Fibroblast of pulmonary artery (primary cell): ENCODE measurements at regions not wholly inside any gene's neighbourhood (a gene's known extent, or its start where the extent isn't known, plus 50 kb on each side); places are given as distances from the start of the nearest gene placed in this dataset.

Experiments
- DNase-seq: peaks from one replicate; pipeline ENCODE4 v3.0.0-alpha.2; 2010; ENCODE audit warnings: low read depth
- H3K4me3 ChIP-seq: replicated peaks from 2 replicates; pipeline ENCODE4 v1.5.1; 2011; ENCODE audit warnings: low read depth, mild to moderate bottlenecking, control low read depth, low read length, moderate library complexity
- CTCF ChIP-seq: IDR thresholded peaks from 2 replicates; pipeline ENCODE4 v1.5.1; 2011; ENCODE audit warnings: mild to moderate bottlenecking, control low read depth, low read length, inconsistent platforms; ENCODE audit errors: missing control alignments

- TF ChIP-seq CTCF = no peak
- DNase-seq = peak; percentile 29
- no peak overlapping the region for H3K4me3 ChIP-seq
Measured at GRCh38 chr3:104886220-104886995, 480.3 kb upstream of the ALCAM start.

GRCh38 chr3:104887069-104887468, 479.6 kb upstream of the ALCAM start:
- no peak for TF ChIP-seq CTCF
- peak; percentile 6 for DNase-seq

GRCh38 chr3:104887619-104888018, 479.1 kb upstream of the ALCAM start:
- no peak overlapping the region for H3K4me3 ChIP-seq
- TF ChIP-seq CTCF = no peak
- no peak for DNase-seq

More at GRCh38 chr3:104887069-104887468, 479.6 kb upstream of the ALCAM start:
- H3K4me3 ChIP-seq = no peak overlapping the region

GRCh38 chr3:104892044-104892443, 474.7 kb upstream of the ALCAM start:
- TF ChIP-seq CTCF = no peak
- no peak for DNase-seq
- H3K4me3 ChIP-seq = no peak overlapping the region

- H3K4me3 ChIP-seq = no peak overlapping the region
- no peak for DNase-seq
- no peak for TF ChIP-seq CTCF
Measured at GRCh38 chr3:104896624-104897023, 470.1 kb upstream of the ALCAM start.

- TF ChIP-seq CTCF = no peak
- no peak for DNase-seq
- no peak overlapping the region for H3K4me3 ChIP-seq
Measured at GRCh38 chr3:104901396-104901795, 465.3 kb upstream of the ALCAM start.

GRCh38 chr3:104903064-104903463, 463.6 kb upstream of the ALCAM start:
- DNase-seq = no peak
- TF ChIP-seq CTCF = no peak
- no peak overlapping the region for H3K4me3 ChIP-seq
